ENCODE measurements at regions not wholly inside any gene's neighbourhood (a gene's known extent, or its start where the extent isn't known, plus 50 kb on each side); places are given as distances from the start of the nearest gene placed in this dataset.

DNA sequence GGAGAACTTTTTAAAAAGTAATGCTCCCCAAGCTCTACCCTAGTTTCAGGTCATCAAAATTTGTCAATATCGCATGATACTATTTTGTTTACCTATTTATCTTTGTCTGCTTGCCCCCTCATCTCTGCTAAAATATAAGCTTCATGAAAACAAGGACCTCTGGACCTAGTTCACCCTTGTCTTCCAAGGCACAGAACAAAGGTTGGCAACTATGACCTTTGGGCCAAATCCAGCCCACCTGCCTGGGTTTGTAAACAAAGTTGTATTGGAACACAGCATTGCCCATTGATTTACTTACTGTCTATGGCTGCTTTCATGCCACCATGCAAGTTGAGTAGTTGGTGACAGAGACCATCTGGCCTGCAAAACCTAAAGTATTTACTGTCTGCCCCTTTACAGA is 462.2 kb upstream of the SUCLG2 start:
- Histone ChIP-seq H3K27me3 (ENCODE audit: insufficient read depth) (no peaks in the 10 kb centered on the region), H3K9ac (no peak overlapping the region), H3K79me2 (ENCODE audit: insufficient read depth) (no peaks in the 10 kb centered on the region), H3K27ac (ENCODE audit: low read depth in 2 of 2, low read length in 1 of 2) (no peak overlapping the region), H3K4me1 (ENCODE audit: control insufficient read depth in 1 of 2, insufficient read depth in 2 of 2, low read depth in 1 of 2, low read length in 1 of 2) (no peaks in the 10 kb centered on the region), H3K4me2 (no peak overlapping the region), H2AFZ (ENCODE audit: low read depth) (no peak overlapping the region), H3K9me2 (no peaks in the 10 kb centered on the region), H3K4me3 (ENCODE audit: low read depth in 2 of 2, low read length in 1 of 2) (no peak overlapping the region), H3F3A (replicated peaks; ENCODE audit: insufficient read depth) (no peaks in the 10 kb centered on the region), H3K9me3 (no peaks in the 10 kb centered on the region), H3K36me3 (replicated peaks in 1 of 2; ENCODE audit: control insufficient read depth in 1 of 2, insufficient read depth in 2 of 2, low read length in 1 of 2) (no peaks in the 10 kb centered on the region), H4K20me1 (ENCODE audit: insufficient read depth) (no peaks in the 10 kb centered on the region)
- ChIA-PET POLR2A (no interaction called here), CTCF (no interaction called here)
- TF ChIP-seq RXRA (IDR thresholded peaks at IDR 0.05; ENCODE audit: borderline replicate concordance, low read depth) (no peak), USF2 (IDR thresholded peaks at IDR 0.05; ENCODE audit: borderline replicate concordance, low read depth, low read length) (no peak), TCF12 (IDR thresholded peaks at IDR 0.05) (no peak), RAD21 (IDR thresholded peaks at IDR 0.05; ENCODE audit: low read length) (no peak)
- no peak for DNase-seq
- 25% methylated on average over 1 of the region's 1 CpG for WGBS (ENCODE audit: low lambda C conversion rate)

- no peak for TF ChIP-seq ELF1 (IDR thresholded peaks at IDR 0.05)
- TF ChIP-seq FOXM1 (IDR thresholded peaks at IDR 0.05; ENCODE audit: low read depth), result no peak
- TF ChIP-seq, protein P1, sequence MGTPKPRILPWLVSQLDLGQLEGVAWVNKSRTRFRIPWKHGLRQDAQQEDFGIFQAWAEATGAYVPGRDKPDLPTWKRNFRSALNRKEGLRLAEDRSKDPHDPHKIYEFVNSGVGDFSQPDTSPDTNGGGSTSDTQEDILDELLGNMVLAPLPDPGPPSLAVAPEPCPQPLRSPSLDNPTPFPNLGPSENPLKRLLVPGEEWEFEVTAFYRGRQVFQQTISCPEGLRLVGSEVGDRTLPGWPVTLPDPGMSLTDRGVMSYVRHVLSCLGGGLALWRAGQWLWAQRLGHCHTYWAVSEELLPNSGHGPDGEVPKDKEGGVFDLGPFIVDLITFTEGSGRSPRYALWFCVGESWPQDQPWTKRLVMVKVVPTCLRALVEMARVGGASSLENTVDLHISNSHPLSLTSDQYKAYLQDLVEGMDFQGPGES (IDR thresholded peaks at IDR 0.05; ENCODE audit: low read depth, low read length), result no peak
- no peak for TF ChIP-seq TCF12 (IDR thresholded peaks at IDR 0.05)
- no peak for TF ChIP-seq ZBTB33 (IDR thresholded peaks at IDR 0.05; ENCODE audit: borderline replicate concordance, low read depth)
- TF ChIP-seq SMC3 (IDR thresholded peaks at IDR 0.05; ENCODE audit: low read depth, low read length), result no peak
- TF ChIP-seq TAF1 (IDR thresholded peaks at IDR 0.05; ENCODE audit: borderline replicate concordance, low read depth, low read length), result no peak
- no peak for TF ChIP-seq JUND (IDR thresholded peaks at IDR 0.05)
- TF ChIP-seq MEF2A (IDR thresholded peaks at IDR 0.05; ENCODE audit: borderline replicate concordance, low read depth), result no peak
- no peak for TF ChIP-seq FOXJ3 (CRISPR knock-in tag; IDR thresholded peaks at IDR 0.05)
- no peak for TF ChIP-seq RFX5 (IDR thresholded peaks at IDR 0.05; ENCODE audit: low read length)
- no peak for TF ChIP-seq EZH2phosphoT487 (IDR thresholded peaks at IDR 0.05; ENCODE audit: borderline replicate concordance, low read depth)
- no peak for TF ChIP-seq SIN3A (IDR thresholded peaks at IDR 0.05; ENCODE audit: borderline replicate concordance, low read depth, low read length)
- TF ChIP-seq MXI1 (IDR thresholded peaks at IDR 0.05; ENCODE audit: low read depth, low read length), result no peak
- no peak for TF ChIP-seq POLR2AphosphoS5 (IDR thresholded peaks at IDR 0.05; ENCODE audit: low read depth, low read length)
- TF ChIP-seq YY1 (IDR thresholded peaks at IDR 0.05; ENCODE audit: low read depth), result no peak
- Histone ChIP-seq H3K9ac (no peak overlapping the region), H3K4me3 (ENCODE audit: low read depth in 2 of 2, low read length in 1 of 2) (no peak overlapping the region), H3K9me2 (no peaks in the 10 kb centered on the region), H3K79me2 (ENCODE audit: insufficient read depth) (no peaks in the 10 kb centered on the region), H3K4me1 (ENCODE audit: control insufficient read depth in 1 of 2, insufficient read depth in 2 of 2, low read depth in 1 of 2, low read length in 1 of 2) (no peaks in the 10 kb centered on the region), H4K20me1 (ENCODE audit: insufficient read depth) (no peaks in the 10 kb centered on the region), H3K27me3 (ENCODE audit: insufficient read depth) (no peaks in the 10 kb centered on the region), H2AFZ (ENCODE audit: low read depth) (no peak overlapping the region), H3K36me3 (replicated peaks in 1 of 2; ENCODE audit: control insufficient read depth in 1 of 2, insufficient read depth in 2 of 2, low read length in 1 of 2) (no peaks in the 10 kb centered on the region), H3K27ac (ENCODE audit: low read depth in 2 of 2, low read length in 1 of 2) (no peak overlapping the region), H3K9me3 (peaks cover 3% of the 10 kb centered on the region; the same call in 1 of the 2 replicates), H3F3A (replicated peaks; ENCODE audit: insufficient read depth) (no peaks in the 10 kb centered on the region), H3K4me2 (no peak overlapping the region)
- DNase-seq, result no peak
- 0% methylated on average over 1 of the region's 1 CpG for WGBS (ENCODE audit: low lambda C conversion rate)
- CTCF ChIA-PET, result no interaction called here
- POLR2A ChIA-PET, result no interaction called here
Measured at GRCh38 chr3:68103811-68104210, 449.4 kb upstream of the SUCLG2 start.
